K562 (cell line): ENCODE measurements at regions not wholly inside any gene's neighbourhood (a gene's known extent, or its start where the extent isn't known, plus 50 kb on each side); places are given as distances from the start of the nearest gene placed in this dataset.

Experiments used
- BHLHE40 ChIP-seq: IDR thresholded peaks from 2 replicates; pipeline ENCODE4 v1.6.1; 2011; ENCODE audit warnings: low read length, improper control_type of control experiment
- CBX3 ChIP-seq, 2 experiments: IDR thresholded peaks; 1 replicate in 1 of 2; 2 replicates in 1 of 2; pipeline ENCODE4 v1.6.1; 2012; ENCODE audit warnings: inconsistent platforms in 2 of 2, low read length in 2 of 2, borderline replicate concordance in 1 of 2, control low read depth in 1 of 2
- HDAC1 ChIP-seq, 2 experiments: fragments of 450-650 bp; IDR thresholded peaks; 2 replicates each; pipeline ENCODE4 v1.6.1; 2016 to 2017; ENCODE audit warnings: inconsistent platforms in 1 of 2, mild to moderate bottlenecking in 1 of 2, moderate library complexity in 1 of 2
- MYNN ChIP-seq, 2 experiments: sonication (generic); formaldehyde crosslinking in 1 of 2; IDR thresholded peaks; 2 replicates each; pipeline versions ENCODE4 v1.5.0 to v1.6.1; 2016 to 2020; ENCODE audit warnings: antibody characterized with exemption in 1 of 2, missing genetic modification reagents in 1 of 2
- NR2F6 ChIP-seq: fragments of 450-650 bp; formaldehyde crosslinking; IDR thresholded peaks from 2 replicates; pipeline ENCODE4 v1.4.0; 2020; ENCODE audit warnings: mild to moderate bottlenecking
- RAD51 ChIP-seq: fragments of 450-650 bp; IDR thresholded peaks from 2 replicates; pipeline ENCODE4 v1.7.1; 2016; ENCODE audit warnings: low read depth, mild to moderate bottlenecking, borderline replicate concordance
- SMAD1 ChIP-seq: fragments of 150-350 bp; IDR thresholded peaks from 2 replicates; pipeline ENCODE4 v1.6.1; 2014; ENCODE audit warnings: low read length, low read depth; ENCODE audit not compliant: partially characterized antibody
- SRSF1 ChIP-seq: fragments of 200-400 bp; formaldehyde crosslinking; IDR thresholded peaks from 2 replicates; pipeline ENCODE4 v1.6.1; 2017; ENCODE audit warnings: mild to moderate bottlenecking, low read depth, low read length, moderate library complexity
- SRSF7 ChIP-seq: fragments of 200-400 bp; formaldehyde crosslinking; optimal IDR thresholded peaks from 2 replicates; pipeline ENCODE3; 2017; ENCODE audit warnings: mild to moderate bottlenecking, low read depth, low read length
- TGIF2 ChIP-seq: sonication (generic); formaldehyde crosslinking; IDR thresholded peaks from 2 replicates; pipeline ENCODE4 v1.8.1; 2022; ENCODE audit warnings: mild to moderate bottlenecking, missing genetic modification reagents, moderate library complexity
- TRIM28 ChIP-seq: fragments of 450-650 bp; IDR thresholded peaks from 2 replicates; pipeline ENCODE4 v1.6.1; 2017
- ZNF140 ChIP-seq: fragments of 250-450 bp; sonication (Bioruptor Pico); IDR thresholded peaks from 2 replicates; pipeline ENCODE4 v1.8.0; 2021; ENCODE audit warnings: moderate library complexity, mild to moderate bottlenecking, inconsistent platforms
- ZNF175 ChIP-seq: fragments of 200-800 bp; sonication (Bioruptor generic); IDR thresholded peaks from 2 replicates; pipeline ENCODE4 v1.6.1; 2016; ENCODE audit warnings: low read depth, mild to moderate bottlenecking, missing genetic modification characterization, missing compliant biosample characterization
- ZNF444 ChIP-seq: fragments of 250-450 bp; sonication (Bioruptor Pico); IDR thresholded peaks from 2 replicates; pipeline ENCODE4 v1.4.0; 2020; ENCODE audit warnings: mild to moderate bottlenecking, moderate library complexity
- TF ChIP-seq, protein P1 (sequence below): fragments of 250-450 bp; sonication (Bioruptor Pico); IDR thresholded peaks from 2 replicates; pipeline ENCODE4 v1.9.0; 2021; ENCODE audit warnings: mild to moderate bottlenecking, inconsistent platforms
- TF ChIP-seq, protein P2 (sequence below): fragments of 450-650 bp; IDR thresholded peaks from 2 replicates; pipeline ENCODE4 v1.6.1; 2016; ENCODE audit warnings: borderline replicate concordance
- TF ChIP-seq, protein P3 (sequence below): fragments of 250-450 bp; sonication (Bioruptor Pico); IDR thresholded peaks from 2 replicates; pipeline ENCODE4 v1.6.1; 2021; ENCODE audit warnings: mild to moderate bottlenecking
- TF ChIP-seq, protein P4 (sequence below): sonication (generic); formaldehyde crosslinking; IDR thresholded peaks from 2 replicates; pipeline ENCODE4 v1.8.1; 2023; ENCODE audit warnings: missing genetic modification reagents, mild to moderate bottlenecking, borderline replicate concordance

DNA sequence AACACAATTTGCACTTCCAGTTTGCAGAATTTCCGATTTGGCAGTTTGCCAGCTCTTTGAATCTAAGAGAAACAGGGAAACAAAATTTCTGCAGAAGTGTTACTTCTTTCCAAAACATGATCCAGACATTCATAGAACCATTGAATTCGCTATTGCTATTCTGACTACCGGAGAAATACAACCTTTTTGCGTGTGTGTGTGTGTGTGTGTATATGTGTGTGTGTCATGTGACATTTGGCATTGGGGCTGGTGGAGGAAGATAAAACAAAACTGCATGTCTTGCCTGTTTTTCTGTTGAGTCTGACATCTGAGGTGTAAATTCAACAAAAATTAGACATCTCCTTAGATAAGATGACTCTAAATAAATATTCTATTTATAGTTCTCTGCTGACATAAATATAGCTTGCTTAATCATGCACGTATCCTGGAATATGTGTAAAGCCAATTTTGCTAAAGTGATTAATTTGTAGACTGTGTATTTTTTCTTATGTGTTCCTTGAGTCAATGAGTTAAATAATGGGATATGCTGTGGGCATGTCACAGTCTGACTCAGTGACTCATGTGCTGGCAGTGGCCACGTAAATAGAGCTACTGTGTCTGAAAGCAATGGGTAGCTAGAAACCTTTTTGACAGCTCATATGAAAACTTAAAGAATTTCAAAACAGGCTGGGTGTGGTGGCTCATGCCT is 98.9 kb downstream of the HPGD start (continued):
- TF ChIP-seq ZNF444, result no peak
- no peak for TF ChIP-seq TGIF2
- TF ChIP-seq TRIM28, result peak; percentile 39; the same call in 1 of the 2 replicates
- TF ChIP-seq, protein P1, sequence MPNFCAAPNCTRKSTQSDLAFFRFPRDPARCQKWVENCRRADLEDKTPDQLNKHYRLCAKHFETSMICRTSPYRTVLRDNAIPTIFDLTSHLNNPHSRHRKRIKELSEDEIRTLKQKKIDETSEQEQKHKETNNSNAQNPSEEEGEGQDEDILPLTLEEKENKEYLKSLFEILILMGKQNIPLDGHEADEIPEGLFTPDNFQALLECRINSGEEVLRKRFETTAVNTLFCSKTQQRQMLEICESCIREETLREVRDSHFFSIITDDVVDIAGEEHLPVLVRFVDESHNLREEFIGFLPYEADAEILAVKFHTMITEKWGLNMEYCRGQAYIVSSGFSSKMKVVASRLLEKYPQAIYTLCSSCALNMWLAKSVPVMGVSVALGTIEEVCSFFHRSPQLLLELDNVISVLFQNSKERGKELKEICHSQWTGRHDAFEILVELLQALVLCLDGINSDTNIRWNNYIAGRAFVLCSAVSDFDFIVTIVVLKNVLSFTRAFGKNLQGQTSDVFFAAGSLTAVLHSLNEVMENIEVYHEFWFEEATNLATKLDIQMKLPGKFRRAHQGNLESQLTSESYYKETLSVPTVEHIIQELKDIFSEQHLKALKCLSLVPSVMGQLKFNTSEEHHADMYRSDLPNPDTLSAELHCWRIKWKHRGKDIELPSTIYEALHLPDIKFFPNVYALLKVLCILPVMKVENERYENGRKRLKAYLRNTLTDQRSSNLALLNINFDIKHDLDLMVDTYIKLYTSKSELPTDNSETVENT (CRISPR knock-in tag), result no peak
- TF ChIP-seq SRSF7, result no peak
- no peak for TF ChIP-seq SRSF1
- TF ChIP-seq, protein P2, sequence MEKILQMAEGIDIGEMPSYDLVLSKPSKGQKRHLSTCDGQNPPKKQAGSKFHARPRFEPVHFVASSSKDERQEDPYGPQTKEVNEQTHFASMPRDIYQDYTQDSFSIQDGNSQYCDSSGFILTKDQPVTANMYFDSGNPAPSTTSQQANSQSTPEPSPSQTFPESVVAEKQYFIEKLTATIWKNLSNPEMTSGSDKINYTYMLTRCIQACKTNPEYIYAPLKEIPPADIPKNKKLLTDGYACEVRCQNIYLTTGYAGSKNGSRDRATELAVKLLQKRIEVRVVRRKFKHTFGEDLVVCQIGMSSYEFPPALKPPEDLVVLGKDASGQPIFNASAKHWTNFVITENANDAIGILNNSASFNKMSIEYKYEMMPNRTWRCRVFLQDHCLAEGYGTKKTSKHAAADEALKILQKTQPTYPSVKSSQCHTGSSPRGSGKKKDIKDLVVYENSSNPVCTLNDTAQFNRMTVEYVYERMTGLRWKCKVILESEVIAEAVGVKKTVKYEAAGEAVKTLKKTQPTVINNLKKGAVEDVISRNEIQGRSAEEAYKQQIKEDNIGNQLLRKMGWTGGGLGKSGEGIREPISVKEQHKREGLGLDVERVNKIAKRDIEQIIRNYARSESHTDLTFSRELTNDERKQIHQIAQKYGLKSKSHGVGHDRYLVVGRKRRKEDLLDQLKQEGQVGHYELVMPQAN, result peak; percentile 39; the same call in 1 of the 2 replicates
- no peak for TF ChIP-seq ZNF175 (CRISPR knock-in tag)
- TF ChIP-seq NR2F6, result no peak
- TF ChIP-seq MYNN (IDR thresholded peaks at IDR 0.05), result no peak
- TF ChIP-seq MYNN (CRISPR knock-in tag; IDR thresholded peaks at IDR 0.05), result no peak
- TF ChIP-seq ZNF140 (CRISPR knock-in tag), result no peak
- TF ChIP-seq, protein P3, sequence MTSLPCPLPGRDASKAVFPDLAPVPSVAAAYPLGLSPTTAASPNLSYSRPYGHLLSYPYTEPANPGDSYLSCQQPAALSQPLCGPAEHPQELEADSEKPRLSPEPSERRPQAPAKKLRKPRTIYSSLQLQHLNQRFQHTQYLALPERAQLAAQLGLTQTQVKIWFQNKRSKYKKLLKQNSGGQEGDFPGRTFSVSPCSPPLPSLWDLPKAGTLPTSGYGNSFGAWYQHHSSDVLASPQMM (CRISPR knock-in tag), result no peak
- TF ChIP-seq, protein P4, sequence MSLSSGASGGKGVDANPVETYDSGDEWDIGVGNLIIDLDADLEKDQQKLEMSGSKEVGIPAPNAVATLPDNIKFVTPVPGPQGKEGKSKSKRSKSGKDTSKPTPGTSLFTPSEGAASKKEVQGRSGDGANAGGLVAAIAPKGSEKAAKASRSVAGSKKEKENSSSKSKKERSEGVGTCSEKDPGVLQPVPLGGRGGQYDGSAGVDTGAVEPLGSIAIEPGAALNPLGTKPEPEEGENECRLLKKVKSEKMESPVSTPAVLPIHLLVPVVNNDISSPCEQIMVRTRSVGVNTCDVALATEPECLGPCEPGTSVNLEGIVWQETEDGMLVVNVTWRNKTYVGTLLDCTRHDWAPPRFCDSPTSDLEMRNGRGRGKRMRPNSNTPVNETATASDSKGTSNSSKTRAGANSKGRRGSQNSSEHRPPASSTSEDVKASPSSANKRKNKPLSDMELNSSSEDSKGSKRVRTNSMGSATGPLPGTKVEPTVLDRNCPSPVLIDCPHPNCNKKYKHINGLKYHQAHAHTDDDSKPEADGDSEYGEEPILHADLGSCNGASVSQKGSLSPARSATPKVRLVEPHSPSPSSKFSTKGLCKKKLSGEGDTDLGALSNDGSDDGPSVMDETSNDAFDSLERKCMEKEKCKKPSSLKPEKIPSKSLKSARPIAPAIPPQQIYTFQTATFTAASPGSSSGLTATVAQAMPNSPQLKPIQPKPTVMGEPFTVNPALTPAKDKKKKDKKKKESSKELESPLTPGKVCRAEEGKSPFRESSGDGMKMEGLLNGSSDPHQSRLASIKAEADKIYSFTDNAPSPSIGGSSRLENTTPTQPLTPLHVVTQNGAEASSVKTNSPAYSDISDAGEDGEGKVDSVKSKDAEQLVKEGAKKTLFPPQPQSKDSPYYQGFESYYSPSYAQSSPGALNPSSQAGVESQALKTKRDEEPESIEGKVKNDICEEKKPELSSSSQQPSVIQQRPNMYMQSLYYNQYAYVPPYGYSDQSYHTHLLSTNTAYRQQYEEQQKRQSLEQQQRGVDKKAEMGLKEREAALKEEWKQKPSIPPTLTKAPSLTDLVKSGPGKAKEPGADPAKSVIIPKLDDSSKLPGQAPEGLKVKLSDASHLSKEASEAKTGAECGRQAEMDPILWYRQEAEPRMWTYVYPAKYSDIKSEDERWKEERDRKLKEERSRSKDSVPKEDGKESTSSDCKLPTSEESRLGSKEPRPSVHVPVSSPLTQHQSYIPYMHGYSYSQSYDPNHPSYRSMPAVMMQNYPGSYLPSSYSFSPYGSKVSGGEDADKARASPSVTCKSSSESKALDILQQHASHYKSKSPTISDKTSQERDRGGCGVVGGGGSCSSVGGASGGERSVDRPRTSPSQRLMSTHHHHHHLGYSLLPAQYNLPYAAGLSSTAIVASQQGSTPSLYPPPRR (CRISPR knock-in tag), result no peak
- TF ChIP-seq BHLHE40, result peak; percentile 49; the same call in 1 of the 2 replicates
- peak in 1 of 2 experiments; percentile 73; a peak in 2 of 4 replicates for TF ChIP-seq HDAC1 (IDR thresholded peaks at IDR 0.05)
- no peak; a peak in 1 of 3 replicates for TF ChIP-seq CBX3 (IDR thresholded peaks at IDR 0.05; ENCODE audit: borderline replicate concordance in 1 of 2, low read length in 2 of 2)
- TF ChIP-seq RAD51, result peak; percentile 89
- peak; percentile 93 for TF ChIP-seq SMAD1
